ENCODE measurements at regions not wholly inside any gene's neighbourhood (a gene's known extent, or its start where the extent isn't known, plus 50 kb on each side); places are given as distances from the start of the nearest gene placed in this dataset.
"Not testable (repeated sequence)": the region's sequence is repeated elsewhere in the genome, so short reads cannot be mapped to it uniquely, and the experiment has no call there.

- H3K9me3 Mint-ChIP-seq; ATAC-seq (ENCODE audit: low read depth); H3K4me1 Mint-ChIP-seq; H3K36me3 Mint-ChIP-seq; H3K27me3 Mint-ChIP-seq; H3K4me3 Mint-ChIP-seq; DNase-seq (ENCODE audit: low spot score in 2 of 2); H3K27ac Mint-ChIP-seq: not testable (repeated sequence)
Observed at GRCh38 chr16:29138698-29139097, 153.8 kb downstream of the LAT start.

GRCh38 chr16:29137894-29138662 is 153.2 kb downstream of the LAT start:
- not testable (repeated sequence) for H3K27ac Mint-ChIP-seq; H3K4me3 Mint-ChIP-seq; DNase-seq (ENCODE audit: low spot score in 2 of 2); H3K4me1 Mint-ChIP-seq; H3K9me3 Mint-ChIP-seq; H3K27me3 Mint-ChIP-seq; H3K36me3 Mint-ChIP-seq; ATAC-seq (ENCODE audit: low read depth)

GRCh38 chr16:29137461-29137860 is 152.6 kb downstream of the LAT start:
- not testable (repeated sequence) for H3K4me1 Mint-ChIP-seq; H3K9me3 Mint-ChIP-seq; ATAC-seq (ENCODE audit: low read depth); DNase-seq (ENCODE audit: low spot score in 2 of 2); H3K27me3 Mint-ChIP-seq; H3K36me3 Mint-ChIP-seq; H3K4me3 Mint-ChIP-seq; H3K27ac Mint-ChIP-seq

- not testable (repeated sequence) for H3K27ac Mint-ChIP-seq; H3K36me3 Mint-ChIP-seq; ATAC-seq (ENCODE audit: low read depth); H3K4me3 Mint-ChIP-seq; H3K4me1 Mint-ChIP-seq; H3K27me3 Mint-ChIP-seq; DNase-seq (ENCODE audit: low spot score in 2 of 2); H3K9me3 Mint-ChIP-seq
Observed at GRCh38 chr16:29136916-29137315, 152.1 kb downstream of the LAT start.

GRCh38 chr16:29136046-29136696 is 151.3 kb downstream of the LAT start:
- not testable (repeated sequence) for H3K27ac Mint-ChIP-seq; ATAC-seq (ENCODE audit: low read depth); H3K4me3 Mint-ChIP-seq; H3K27me3 Mint-ChIP-seq; H3K36me3 Mint-ChIP-seq; H3K9me3 Mint-ChIP-seq; DNase-seq (ENCODE audit: low spot score in 2 of 2); H3K4me1 Mint-ChIP-seq

GRCh38 chr16:29135098-29135497 is 150.2 kb downstream of the LAT start:
- not testable (repeated sequence) for H3K36me3 Mint-ChIP-seq; H3K4me3 Mint-ChIP-seq; H3K27ac Mint-ChIP-seq; DNase-seq (ENCODE audit: low spot score in 2 of 2); H3K27me3 Mint-ChIP-seq; ATAC-seq (ENCODE audit: low read depth); H3K4me1 Mint-ChIP-seq; H3K9me3 Mint-ChIP-seq

GRCh38 chr16:29133681-29134430 is 149.0 kb downstream of the LAT start:
- not testable (repeated sequence) for H3K9me3 Mint-ChIP-seq; H3K27me3 Mint-ChIP-seq; H3K36me3 Mint-ChIP-seq; DNase-seq (ENCODE audit: low spot score in 2 of 2); H3K27ac Mint-ChIP-seq; H3K4me1 Mint-ChIP-seq; ATAC-seq (ENCODE audit: low read depth); H3K4me3 Mint-ChIP-seq

GRCh38 chr16:29132869-29133268 is 148.0 kb downstream of the LAT start:
- H3K4me1 Mint-ChIP-seq; H3K36me3 Mint-ChIP-seq; ATAC-seq (ENCODE audit: low read depth); H3K27ac Mint-ChIP-seq; H3K27me3 Mint-ChIP-seq; H3K4me3 Mint-ChIP-seq; DNase-seq (ENCODE audit: low spot score in 2 of 2); H3K9me3 Mint-ChIP-seq: not testable (repeated sequence)

- not testable (repeated sequence) for H3K27ac Mint-ChIP-seq; H3K4me3 Mint-ChIP-seq; H3K36me3 Mint-ChIP-seq; H3K4me1 Mint-ChIP-seq; H3K9me3 Mint-ChIP-seq; ATAC-seq (ENCODE audit: low read depth); H3K27me3 Mint-ChIP-seq; DNase-seq (ENCODE audit: low spot score in 2 of 2)
Observed at GRCh38 chr16:29132444-29132843, 147.6 kb downstream of the LAT start.

GRCh38 chr16:29130901-29131851 is 146.3 kb downstream of the LAT start:
- not testable (repeated sequence) for ATAC-seq (ENCODE audit: low read depth); H3K36me3 Mint-ChIP-seq; H3K4me3 Mint-ChIP-seq; H3K27ac Mint-ChIP-seq; H3K9me3 Mint-ChIP-seq; H3K4me1 Mint-ChIP-seq; H3K27me3 Mint-ChIP-seq; DNase-seq (ENCODE audit: low spot score in 2 of 2)

- not testable (repeated sequence) for DNase-seq (ENCODE audit: low spot score in 2 of 2); H3K27me3 Mint-ChIP-seq; H3K9me3 Mint-ChIP-seq; H3K36me3 Mint-ChIP-seq; H3K4me1 Mint-ChIP-seq; ATAC-seq (ENCODE audit: low read depth); H3K4me3 Mint-ChIP-seq; H3K27ac Mint-ChIP-seq
Observed at GRCh38 chr16:29130131-29130711, 145.4 kb downstream of the LAT start.

GRCh38 chr16:29129458-29130038 is 144.7 kb downstream of the LAT start:
- H3K27ac Mint-ChIP-seq; H3K27me3 Mint-ChIP-seq; H3K4me1 Mint-ChIP-seq; DNase-seq (ENCODE audit: low spot score in 2 of 2); H3K4me3 Mint-ChIP-seq; H3K9me3 Mint-ChIP-seq; H3K36me3 Mint-ChIP-seq; ATAC-seq (ENCODE audit: low read depth): not testable (repeated sequence)

Measured in memory B cell (primary cell).